Panc1 (cell line): ENCODE measurements at regions not wholly inside any gene's neighbourhood (a gene's known extent, or its start where the extent isn't known, plus 50 kb on each side); places are given as distances from the start of the nearest gene placed in this dataset.

ENCODE experiments used
- ATAC-seq: fragments of 200-7000 bp; cut with Tn5 transposase; 2 replicates; pipeline ENCODE4 v1.9.1; 2020; ENCODE audit warnings: mild to moderate bottlenecking, moderate library complexity
- BruUV-seq: library from RNA; stranded (reverse); fragments of 400-500 nt; replicated peaks from 2 replicates; lab custom pipeline; 2021; lab: Mats Ljungman, UMichigan
- CTCF ChIA-PET: fragments of 300-600 bp; sonication (Branson Sonifier 250); formaldehyde crosslinking; loops from one replicate; lab custom pipeline; 2022; ENCODE audit warnings: antibody characterized with exemption; lab: Charles Lee
- POLR2A ChIA-PET: fragments of 300-600 bp; sonication (Branson Sonifier 250); formaldehyde crosslinking; loops from one replicate; lab custom pipeline; 2022; ENCODE audit warnings: antibody characterized with exemption; lab: Charles Lee
- DNase-seq: peaks from one replicate; pipeline ENCODE4 v3.0.0-alpha.2; 2010; ENCODE audit warnings: low read depth, low spot score
- H3K27ac ChIP-seq: 2 replicates; pipeline ENCODE4 v1.5.1; 2011; ENCODE audit warnings: mild to moderate bottlenecking, low read length, inconsistent platforms
- H3K27me3 ChIP-seq: fragments of 200-500 bp; sonication (Bioruptor generic); 2 replicates; pipeline ENCODE4 v1.6.0; 2014; ENCODE audit warnings: low read length, inconsistent platforms; ENCODE audit not compliant: control insufficient read depth, insufficient read depth
- H3K36me3 ChIP-seq: fragments of 200-500 bp; sonication (Bioruptor generic); 2 replicates; pipeline ENCODE4 v1.5.1; 2014; ENCODE audit warnings: inconsistent platforms, mild to moderate bottlenecking, low read length, moderate library complexity; ENCODE audit not compliant: control insufficient read depth, insufficient read depth
- H3K4me1 ChIP-seq: 2 replicates; pipeline ENCODE4 v1.5.1; 2011; ENCODE audit warnings: inconsistent platforms, mild to moderate bottlenecking, low read length, moderate library complexity; ENCODE audit not compliant: control insufficient read depth, insufficient read depth
- H3K4me3 ChIP-seq, 2 experiments: 2 replicates each; pipeline ENCODE4 v1.5.1; 2011 to 2012; ENCODE audit warnings: low read depth in 2 of 2, low read length in 2 of 2, mild to moderate bottlenecking in 2 of 2, inconsistent platforms in 1 of 2, moderate library complexity in 1 of 2
- H3K9me3 ChIP-seq: fragments of 200-500 bp; sonication (Bioruptor generic); 2 replicates; pipeline ENCODE4 v1.5.1; 2014; ENCODE audit warnings: low read depth, mild to moderate bottlenecking, inconsistent platforms, low read length, moderate library complexity; ENCODE audit not compliant: control insufficient read depth, insufficient read depth
- CTCF ChIP-seq: fragments of 450-650 bp; IDR thresholded peaks from 2 replicates; pipeline ENCODE4 v1.5.1; 2017; ENCODE audit warnings: mild to moderate bottlenecking
- POLR2AphosphoS5 ChIP-seq: IDR thresholded peaks from 2 replicates; pipeline ENCODE4 v1.6.1; 2012; ENCODE audit warnings: mild to moderate bottlenecking, low read depth, low read length, moderate library complexity
- SIN3A ChIP-seq: IDR thresholded peaks from 2 replicates; pipeline ENCODE4 v1.6.1; 2012; ENCODE audit warnings: low read depth, mild to moderate bottlenecking, low read length, moderate library complexity, borderline replicate concordance; ENCODE audit not compliant: insufficient read depth
- TCF7L2 ChIP-seq: IDR thresholded peaks from 2 replicates; pipeline ENCODE4 v1.6.1; 2011; ENCODE audit warnings: mild to moderate bottlenecking, low read depth, low read length, inconsistent platforms
- in situ Hi-C: cut with HindIII; loops from 2 replicates; pipeline ENCODE4 v1.10.0; 2016; ENCODE audit warnings: low sequenced_read_pairs, low pct_unique_long_range_greater_than_20kb
- intact Hi-C: fragments of 100-400 bp; cut with micrococcal nuclease; formaldehyde crosslinking; loops from one replicate; pipeline ENCODE4 v1.10.0; 2022; ENCODE audit not compliant: unreplicated experiment
- TF ChIP-seq, protein P1 (sequence below), 2 experiments: IDR thresholded peaks; 2 replicates each; pipeline ENCODE4 v1.6.1; 2011 to 2012; ENCODE audit warnings: low read depth in 2 of 2, control low read depth in 1 of 2, low read length in 1 of 2, mild to moderate bottlenecking in 1 of 2, moderate library complexity in 1 of 2; ENCODE audit not compliant: insufficient read depth in 1 of 2

DNA sequence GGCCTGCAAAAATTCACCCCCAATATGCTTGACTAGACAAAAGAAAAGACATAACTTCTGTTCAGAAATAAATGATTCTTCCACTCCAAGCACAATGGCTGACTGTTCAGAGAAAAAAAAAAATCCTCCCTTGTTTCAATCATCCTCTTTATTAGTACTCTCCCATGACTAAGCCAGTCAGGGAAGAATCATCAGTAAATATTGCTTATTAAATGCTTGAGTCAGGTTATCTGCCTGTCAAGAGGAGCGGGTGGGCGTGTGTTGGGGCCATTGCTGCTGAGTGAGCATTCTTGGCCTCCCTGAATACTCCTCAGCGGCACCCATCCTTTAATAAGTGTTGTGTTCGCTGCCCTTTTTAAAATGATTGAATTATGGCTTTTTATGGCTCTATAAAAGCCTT is 1334.8 kb upstream of the CELF4 start:
- intact Hi-C loops (no loop called here), in situ Hi-C loops (no loop called here)
- DNase-seq = no peak
- TF ChIP-seq, protein P1, sequence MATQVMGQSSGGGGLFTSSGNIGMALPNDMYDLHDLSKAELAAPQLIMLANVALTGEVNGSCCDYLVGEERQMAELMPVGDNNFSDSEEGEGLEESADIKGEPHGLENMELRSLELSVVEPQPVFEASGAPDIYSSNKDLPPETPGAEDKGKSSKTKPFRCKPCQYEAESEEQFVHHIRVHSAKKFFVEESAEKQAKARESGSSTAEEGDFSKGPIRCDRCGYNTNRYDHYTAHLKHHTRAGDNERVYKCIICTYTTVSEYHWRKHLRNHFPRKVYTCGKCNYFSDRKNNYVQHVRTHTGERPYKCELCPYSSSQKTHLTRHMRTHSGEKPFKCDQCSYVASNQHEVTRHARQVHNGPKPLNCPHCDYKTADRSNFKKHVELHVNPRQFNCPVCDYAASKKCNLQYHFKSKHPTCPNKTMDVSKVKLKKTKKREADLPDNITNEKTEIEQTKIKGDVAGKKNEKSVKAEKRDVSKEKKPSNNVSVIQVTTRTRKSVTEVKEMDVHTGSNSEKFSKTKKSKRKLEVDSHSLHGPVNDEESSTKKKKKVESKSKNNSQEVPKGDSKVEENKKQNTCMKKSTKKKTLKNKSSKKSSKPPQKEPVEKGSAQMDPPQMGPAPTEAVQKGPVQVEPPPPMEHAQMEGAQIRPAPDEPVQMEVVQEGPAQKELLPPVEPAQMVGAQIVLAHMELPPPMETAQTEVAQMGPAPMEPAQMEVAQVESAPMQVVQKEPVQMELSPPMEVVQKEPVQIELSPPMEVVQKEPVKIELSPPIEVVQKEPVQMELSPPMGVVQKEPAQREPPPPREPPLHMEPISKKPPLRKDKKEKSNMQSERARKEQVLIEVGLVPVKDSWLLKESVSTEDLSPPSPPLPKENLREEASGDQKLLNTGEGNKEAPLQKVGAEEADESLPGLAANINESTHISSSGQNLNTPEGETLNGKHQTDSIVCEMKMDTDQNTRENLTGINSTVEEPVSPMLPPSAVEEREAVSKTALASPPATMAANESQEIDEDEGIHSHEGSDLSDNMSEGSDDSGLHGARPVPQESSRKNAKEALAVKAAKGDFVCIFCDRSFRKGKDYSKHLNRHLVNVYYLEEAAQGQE (IDR thresholded peaks at IDR 0.05; ENCODE audit: insufficient read depth in 1 of 2, low read depth in 2 of 2, low read length in 1 of 2) = no peak
- no peak for TF ChIP-seq SIN3A
- no peak for TF ChIP-seq CTCF
- no peak for TF ChIP-seq POLR2AphosphoS5
- TF ChIP-seq TCF7L2 = no peak
- Histone ChIP-seq H3K4me3 (no peak overlapping the region), H3K36me3 (no peaks in the 10 kb centered on the region), H3K27me3 (no peaks in the 10 kb centered on the region), H3K27ac (no peak overlapping the region), H3K4me1 (no peaks in the 10 kb centered on the region), H3K9me3 (no peaks in the 10 kb centered on the region)
- no peak for ATAC-seq
- no TSS peak for BruUV-seq
- CTCF ChIA-PET = no interaction called here
- POLR2A ChIA-PET = no interaction called here

- CTCF ChIA-PET = no interaction called here
- ATAC-seq (no peak), DNase-seq (no peak)
- Histone ChIP-seq H3K36me3 (no peaks in the 10 kb centered on the region), H3K9me3 (no peaks in the 10 kb centered on the region), H3K27ac (no peak overlapping the region), H3K4me1 (no peaks in the 10 kb centered on the region), H3K4me3 (no peak overlapping the region), H3K27me3 (no peaks in the 10 kb centered on the region)
- intact Hi-C loops (no loop called here), in situ Hi-C loops (no loop called here)
- no peak for TF ChIP-seq TCF7L2
- TF ChIP-seq POLR2AphosphoS5 = no peak
- no peak for TF ChIP-seq CTCF
- no peak for TF ChIP-seq SIN3A
- TF ChIP-seq, protein P1 (IDR thresholded peaks at IDR 0.05; ENCODE audit: insufficient read depth in 1 of 2, low read depth in 2 of 2, low read length in 1 of 2) = no peak
- POLR2A ChIA-PET = no interaction called here
- BruUV-seq = no TSS peak
Measured at GRCh38 chr18:38900031-38900430, 1334.4 kb upstream of the CELF4 start.
